ENCODE measurements at regions not wholly inside any gene's neighbourhood (a gene's known extent, or its start where the extent isn't known, plus 50 kb on each side); places are given as distances from the start of the nearest gene placed in this dataset.

DNA sequence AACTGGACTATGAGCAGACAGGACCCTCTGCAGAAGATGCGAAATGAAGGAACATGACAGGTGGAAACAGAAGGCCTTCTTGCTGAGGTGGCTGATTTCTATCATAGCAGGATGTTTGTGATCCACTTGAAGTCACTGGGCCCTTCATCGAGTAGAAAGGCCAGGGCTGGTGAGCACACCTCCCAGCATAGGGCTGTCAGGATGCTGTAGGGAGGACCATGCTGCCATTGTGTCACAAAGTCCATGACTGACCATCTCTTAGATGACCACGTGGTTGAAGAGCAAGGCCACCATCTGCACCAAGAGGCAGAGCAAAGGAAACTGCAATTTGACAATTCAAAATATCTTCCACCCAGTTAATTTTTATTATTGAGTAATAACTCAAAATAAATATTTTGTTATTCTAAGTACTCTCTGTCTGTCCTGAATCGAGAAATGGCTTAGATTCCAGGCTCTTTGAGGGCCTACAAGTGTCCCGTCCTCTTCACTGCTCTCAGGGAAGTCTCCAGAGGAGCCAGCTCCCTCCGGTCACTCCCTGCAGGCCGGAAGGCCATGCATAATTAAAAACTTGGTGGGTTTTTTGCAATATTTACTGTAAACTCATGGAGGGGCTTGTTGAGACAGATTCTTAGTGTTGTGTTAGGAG lies 249.3 kb upstream of the ZMIZ1 start:
- TF ChIP-seq YY1 (IDR thresholded peaks at IDR 0.05; ENCODE audit: insufficient read depth, insufficient read length), result no peak
- no peak for TF ChIP-seq ZNF274 (IDR thresholded peaks at IDR 0.05; ENCODE audit: low read depth, low read length)
